ENCODE measurements at regions not wholly inside any gene's neighbourhood (a gene's known extent, or its start where the extent isn't known, plus 50 kb on each side); places are given as distances from the start of the nearest gene placed in this dataset.

- DNase-seq (ENCODE audit: low read depth): no peak
- TF ChIP-seq CTCF (conservative IDR thresholded peaks at IDR 0.05; ENCODE audit: control insufficient read depth, insufficient read depth, low read depth, low read length): no peak
- no peak overlapping the region for H3K4me3 ChIP-seq (ENCODE audit: control insufficient read depth, low read depth, low read length)
Observed at GRCh38 chr1:227445092-227445674, 118.2 kb upstream of the ZNF678 start.

GRCh38 chr1:227440182-227440581, 121.9 kb upstream of the CDC42BPA start:
- TF ChIP-seq CTCF (conservative IDR thresholded peaks at IDR 0.05; ENCODE audit: control insufficient read depth, insufficient read depth, low read depth, low read length): no peak
- H3K4me3 ChIP-seq (ENCODE audit: control insufficient read depth, low read depth, low read length): no peak overlapping the region
- DNase-seq (ENCODE audit: low read depth): no peak

GRCh38 chr1:227437495-227438008, 119.3 kb upstream of the CDC42BPA start:
- peak overlapping the region; percentile 44 for H3K4me3 ChIP-seq (ENCODE audit: control insufficient read depth, low read depth, low read length)
- DNase-seq (ENCODE audit: low read depth): peak; percentile 71
- peak; percentile 50 for TF ChIP-seq CTCF (conservative IDR thresholded peaks at IDR 0.05; ENCODE audit: control insufficient read depth, insufficient read depth, low read depth, low read length)

- H3K4me3 ChIP-seq (ENCODE audit: control insufficient read depth, low read depth, low read length): no peak overlapping the region
- DNase-seq (ENCODE audit: low read depth): no peak
- no peak for TF ChIP-seq CTCF (conservative IDR thresholded peaks at IDR 0.05; ENCODE audit: control insufficient read depth, insufficient read depth, low read depth, low read length)
Observed at GRCh38 chr1:227434808-227435444, 116.6 kb upstream of the CDC42BPA start.

GRCh38 chr1:227433663-227434341, 115.5 kb upstream of the CDC42BPA start:
- TF ChIP-seq CTCF (conservative IDR thresholded peaks at IDR 0.05; ENCODE audit: control insufficient read depth, insufficient read depth, low read depth, low read length): no peak
- no peak for DNase-seq (ENCODE audit: low read depth)
- H3K4me3 ChIP-seq (ENCODE audit: control insufficient read depth, low read depth, low read length): no peak overlapping the region

- no peak for DNase-seq (ENCODE audit: low read depth)
- no peak overlapping the region for H3K4me3 ChIP-seq (ENCODE audit: control insufficient read depth, low read depth, low read length)
- TF ChIP-seq CTCF (conservative IDR thresholded peaks at IDR 0.05; ENCODE audit: control insufficient read depth, insufficient read depth, low read depth, low read length): no peak
Observed at GRCh38 chr1:227432981-227433380, 114.7 kb upstream of the CDC42BPA start.

All from fibroblast of mammary gland (primary cell).